ENCODE measurements at regions not wholly inside any gene's neighbourhood (a gene's known extent, or its start where the extent isn't known, plus 50 kb on each side); places are given as distances from the start of the nearest gene placed in this dataset.

- Mint-ChIP-seq H3K27ac (no peak overlapping the region), H3K4me1 (ENCODE audit: low read depth) (peaks cover 15% of the 10 kb centered on the region), H3K4me3 (no peak overlapping the region), H3K36me3 (ENCODE audit: low read depth) (no peaks in the 10 kb centered on the region), H3K27me3 (peaks cover 7% of the 10 kb centered on the region), H3K9me3 (no peaks in the 10 kb centered on the region)
- intact Hi-C loops (cut with micrococcal nuclease), result no loop called here
Observed at GRCh38 chr2:126766295-126766968, 110.5 kb downstream of the GYPC start.

GRCh38 chr2:126766969-126767296 lies 111.0 kb downstream of the GYPC start:
- Mint-ChIP-seq H3K4me3 (no peak overlapping the region), H3K4me1 (ENCODE audit: low read depth) (peaks cover 11% of the 10 kb centered on the region), H3K27ac (no peak overlapping the region), H3K36me3 (ENCODE audit: low read depth) (no peaks in the 10 kb centered on the region), H3K27me3 (peaks cover 9% of the 10 kb centered on the region), H3K9me3 (no peaks in the 10 kb centered on the region)
- intact Hi-C loops (cut with micrococcal nuclease), result no loop called here

- Mint-ChIP-seq H3K36me3 (ENCODE audit: low read depth) (no peaks in the 10 kb centered on the region), H3K9me3 (no peaks in the 10 kb centered on the region), H3K27me3 (peaks cover 9% of the 10 kb centered on the region), H3K4me3 (no peak overlapping the region), H3K4me1 (ENCODE audit: low read depth) (peaks cover 5% of the 10 kb centered on the region), H3K27ac (no peak overlapping the region)
- intact Hi-C loops (cut with micrococcal nuclease), result no loop called here
Observed at GRCh38 chr2:126769118-126769517, 113.2 kb downstream of the GYPC start.

- Mint-ChIP-seq H3K4me1 (ENCODE audit: low read depth) (peaks cover 13% of the 10 kb centered on the region), H3K9me3 (no peaks in the 10 kb centered on the region), H3K4me3 (no peak overlapping the region), H3K27ac (no peak overlapping the region), H3K36me3 (ENCODE audit: low read depth) (no peaks in the 10 kb centered on the region), H3K27me3 (peaks cover 13% of the 10 kb centered on the region)
- intact Hi-C loops (cut with micrococcal nuclease), result loop anchor here (10.0 kb wide), 1 partner anchor 1966 kb away; no protein-coding TSS in a partner anchor
Observed at GRCh38 chr2:126770466-126770865, 114.5 kb downstream of the GYPC start.

- H3K4me3 Mint-ChIP-seq, result no peak overlapping the region
- no peaks in the 10 kb centered on the region for H3K36me3 Mint-ChIP-seq (ENCODE audit: low read depth)
- intact Hi-C loops (cut with micrococcal nuclease), result loop anchor here (10.0 kb wide), 1 partner anchor 1966 kb away; no protein-coding TSS in a partner anchor
- H3K27me3 Mint-ChIP-seq, result peaks cover 20% of the 10 kb centered on the region
- H3K27ac Mint-ChIP-seq, result no peak overlapping the region
- H3K9me3 Mint-ChIP-seq, result no peaks in the 10 kb centered on the region
- H3K4me1 Mint-ChIP-seq (ENCODE audit: low read depth), result peaks cover 20% of the 10 kb centered on the region
Observed at GRCh38 chr2:126771094-126771493, 115.1 kb downstream of the GYPC start.

GRCh38 chr2:126771501-126772195 lies 115.7 kb downstream of the GYPC start:
- H3K27ac Mint-ChIP-seq, result no peak overlapping the region
- H3K36me3 Mint-ChIP-seq (ENCODE audit: low read depth), result no peaks in the 10 kb centered on the region
- no peaks in the 10 kb centered on the region for H3K9me3 Mint-ChIP-seq
- H3K4me3 Mint-ChIP-seq, result no peak overlapping the region
- intact Hi-C loops (cut with micrococcal nuclease), result loop anchor here (10.0 kb wide), 1 partner anchor 1967 kb away; no protein-coding TSS in a partner anchor
- peaks cover 22% of the 10 kb centered on the region for H3K4me1 Mint-ChIP-seq (ENCODE audit: low read depth)
- H3K27me3 Mint-ChIP-seq, result peaks cover 18% of the 10 kb centered on the region

GRCh38 chr2:126774290-126774689 lies 118.3 kb downstream of the GYPC start:
- peaks cover 18% of the 10 kb centered on the region for H3K27me3 Mint-ChIP-seq
- intact Hi-C loops (cut with micrococcal nuclease), result loop anchor here (10.0 kb wide), 1 partner anchor 1969 kb away; no protein-coding TSS in a partner anchor
- no peak overlapping the region for H3K4me3 Mint-ChIP-seq
- no peaks in the 10 kb centered on the region for H3K9me3 Mint-ChIP-seq
- no peak overlapping the region for H3K27ac Mint-ChIP-seq
- peaks cover 35% of the 10 kb centered on the region for H3K4me1 Mint-ChIP-seq (ENCODE audit: low read depth)
- no peaks in the 10 kb centered on the region for H3K36me3 Mint-ChIP-seq (ENCODE audit: low read depth)

GRCh38 chr2:126774761-126775160 lies 118.8 kb downstream of the GYPC start:
- Mint-ChIP-seq H3K27ac (no peak overlapping the region), H3K27me3 (peaks cover 18% of the 10 kb centered on the region), H3K9me3 (no peaks in the 10 kb centered on the region), H3K4me1 (ENCODE audit: low read depth) (peaks cover 35% of the 10 kb centered on the region), H3K4me3 (no peak overlapping the region), H3K36me3 (ENCODE audit: low read depth) (no peaks in the 10 kb centered on the region)
- intact Hi-C loops (cut with micrococcal nuclease), result loop anchor here (5.0 to 10.0 kb wide), 3 partner anchors 117 to 1970 kb away; partner anchors contain the start of gene GYPC

GRCh38 chr2:126775300-126775985 lies 119.5 kb downstream of the GYPC start:
- Mint-ChIP-seq H3K27me3 (peaks cover 15% of the 10 kb centered on the region), H3K4me1 (ENCODE audit: low read depth) (peaks cover 35% of the 10 kb centered on the region), H3K36me3 (ENCODE audit: low read depth) (no peaks in the 10 kb centered on the region), H3K9me3 (no peaks in the 10 kb centered on the region), H3K27ac (peak overlapping the region; percentile 31), H3K4me3 (peak overlapping the region; percentile 42)
- intact Hi-C loops (cut with micrococcal nuclease), result loop anchor here (5.0 to 10.0 kb wide), 3 partner anchors 118 to 1971 kb away; partner anchors contain the start of gene GYPC

- intact Hi-C loops (cut with micrococcal nuclease), result loop anchor here (2.0 to 10.0 kb wide), 5 partner anchors 119 to 1971 kb away; partner anchors contain the start of gene GYPC
- H3K9me3 Mint-ChIP-seq, result no peaks in the 10 kb centered on the region
- peaks cover 35% of the 10 kb centered on the region for H3K4me1 Mint-ChIP-seq (ENCODE audit: low read depth)
- H3K4me3 Mint-ChIP-seq, result peak overlapping the region; percentile 42
- H3K27me3 Mint-ChIP-seq, result peaks cover 15% of the 10 kb centered on the region
- H3K36me3 Mint-ChIP-seq (ENCODE audit: low read depth), result no peaks in the 10 kb centered on the region
- H3K27ac Mint-ChIP-seq, result peak overlapping the region; percentile 60
Observed at GRCh38 chr2:126776255-126776654, 120.3 kb downstream of the GYPC start.

- H3K4me1 Mint-ChIP-seq (ENCODE audit: low read depth), result peaks cover 35% of the 10 kb centered on the region
- intact Hi-C loops (cut with micrococcal nuclease), result loop anchor here (2.0 to 10.0 kb wide), 5 partner anchors 120 to 1972 kb away; partner anchors contain the start of gene GYPC
- no peaks in the 10 kb centered on the region for H3K9me3 Mint-ChIP-seq
- peak overlapping the region; percentile 60 for H3K27ac Mint-ChIP-seq
- H3K36me3 Mint-ChIP-seq (ENCODE audit: low read depth), result no peaks in the 10 kb centered on the region
- H3K27me3 Mint-ChIP-seq, result peaks cover 15% of the 10 kb centered on the region
- H3K4me3 Mint-ChIP-seq, result peak overlapping the region; percentile 83
Observed at GRCh38 chr2:126776692-126777619, 121.0 kb downstream of the GYPC start.

GRCh38 chr2:126777620-126777978 lies 121.1 kb upstream of the TEX51 start:
- peaks cover 15% of the 10 kb centered on the region for H3K27me3 Mint-ChIP-seq
- H3K27ac Mint-ChIP-seq, result peak overlapping the region; percentile 60
- H3K4me3 Mint-ChIP-seq, result peak overlapping the region; percentile 83
- intact Hi-C loops (cut with micrococcal nuclease), result loop anchor here (2.0 to 10.0 kb wide), 5 partner anchors 120 to 1973 kb away; partner anchors contain the start of gene GYPC
- no peaks in the 10 kb centered on the region for H3K9me3 Mint-ChIP-seq
- no peaks in the 10 kb centered on the region for H3K36me3 Mint-ChIP-seq (ENCODE audit: low read depth)
- H3K4me1 Mint-ChIP-seq (ENCODE audit: low read depth), result peaks cover 35% of the 10 kb centered on the region
